ENCODE measurements at regions not wholly inside any gene's neighbourhood (a gene's known extent, or its start where the extent isn't known, plus 50 kb on each side); places are given as distances from the start of the nearest gene placed in this dataset.

- no peak for DNase-seq (ENCODE audit: low spot score)
These were observed 481.4 kb downstream of the PLA2G4A start for GRCh38 chr1:187310038-187310631.

- DNase-seq (ENCODE audit: low spot score) = no peak
These were observed 484.4 kb downstream of the PLA2G4A start for GRCh38 chr1:187313115-187313514.

GRCh38 chr1:187326557-187326956, 497.8 kb downstream of the PLA2G4A start:
- no peak for DNase-seq (ENCODE audit: low spot score)

- DNase-seq (ENCODE audit: low spot score) = no peak
These were observed 507.9 kb downstream of the PLA2G4A start for GRCh38 chr1:187336441-187337168.

GRCh38 chr1:187338762-187339412, 510.1 kb downstream of the PLA2G4A start:
- no peak for DNase-seq (ENCODE audit: low spot score)

- no peak for DNase-seq (ENCODE audit: low spot score)
These were observed 513.7 kb downstream of the PLA2G4A start for GRCh38 chr1:187342495-187342894.

- no peak for DNase-seq (ENCODE audit: low spot score)
These were observed 545.3 kb downstream of the PLA2G4A start for GRCh38 chr1:187374082-187374481.

GRCh38 chr1:187374742-187375141, 546.0 kb downstream of the PLA2G4A start:
- DNase-seq (ENCODE audit: low spot score) = no peak

GRCh38 chr1:187383366-187383765, 554.6 kb downstream of the PLA2G4A start:
- DNase-seq (ENCODE audit: low spot score) = no peak

GRCh38 chr1:187384504-187384903, 555.8 kb downstream of the PLA2G4A start:
- no peak for DNase-seq (ENCODE audit: low spot score)

- no peak for DNase-seq (ENCODE audit: low spot score)
These were observed 561.6 kb downstream of the PLA2G4A start for GRCh38 chr1:187390215-187390818.

- DNase-seq (ENCODE audit: low spot score) = no peak
These were observed 567.5 kb downstream of the PLA2G4A start for GRCh38 chr1:187396226-187396625.

- no peak for DNase-seq (ENCODE audit: low spot score)
These were observed 568.4 kb downstream of the PLA2G4A start for GRCh38 chr1:187396929-187397796.

GRCh38 chr1:187408212-187409004, 579.7 kb downstream of the PLA2G4A start:
- no peak for DNase-seq (ENCODE audit: low spot score)

- no peak for DNase-seq (ENCODE audit: low spot score)
These were observed 580.6 kb downstream of the PLA2G4A start for GRCh38 chr1:187409341-187409740.

GRCh38 chr1:187411118-187411517, 582.4 kb downstream of the PLA2G4A start:
- no peak for DNase-seq (ENCODE audit: low spot score)

GRCh38 chr1:187413405-187414169, 584.8 kb downstream of the PLA2G4A start:
- no peak for DNase-seq (ENCODE audit: low spot score)

GRCh38 chr1:187415065-187415464, 586.3 kb downstream of the PLA2G4A start:
- DNase-seq (ENCODE audit: low spot score) = no peak

GRCh38 chr1:187417520-187417919, 588.8 kb downstream of the PLA2G4A start:
- DNase-seq (ENCODE audit: low spot score) = no peak

GRCh38 chr1:187433598-187433997, 604.8 kb downstream of the PLA2G4A start:
- DNase-seq (ENCODE audit: low spot score) = no peak

Data from CD4-positive, alpha-beta T cell treated with Interleukin-6 at 100 ng/mL for 8 hours (primary cell).